HL-60 (cell line): ENCODE measurements at regions not wholly inside any gene's neighbourhood (a gene's known extent, or its start where the extent isn't known, plus 50 kb on each side); places are given as distances from the start of the nearest gene placed in this dataset.

Experiments
- POLR2AphosphoS5 ChIP-seq: IDR thresholded peaks from 2 replicates; pipeline ENCODE4 v1.6.1; 2012; ENCODE audit warnings: low read depth
- TF ChIP-seq, protein P1 (sequence below): IDR thresholded peaks from one replicate; pipeline ENCODE4 v1.5.1; 2011; ENCODE audit warnings: low read length, control low read depth, inconsistent platforms; ENCODE audit not compliant: insufficient read depth
- TF ChIP-seq, protein P2 (sequence below): IDR thresholded peaks from 2 replicates; pipeline ENCODE4 v1.6.1; 2012; ENCODE audit warnings: low read depth; ENCODE audit not compliant: insufficient replicate concordance

DNA sequence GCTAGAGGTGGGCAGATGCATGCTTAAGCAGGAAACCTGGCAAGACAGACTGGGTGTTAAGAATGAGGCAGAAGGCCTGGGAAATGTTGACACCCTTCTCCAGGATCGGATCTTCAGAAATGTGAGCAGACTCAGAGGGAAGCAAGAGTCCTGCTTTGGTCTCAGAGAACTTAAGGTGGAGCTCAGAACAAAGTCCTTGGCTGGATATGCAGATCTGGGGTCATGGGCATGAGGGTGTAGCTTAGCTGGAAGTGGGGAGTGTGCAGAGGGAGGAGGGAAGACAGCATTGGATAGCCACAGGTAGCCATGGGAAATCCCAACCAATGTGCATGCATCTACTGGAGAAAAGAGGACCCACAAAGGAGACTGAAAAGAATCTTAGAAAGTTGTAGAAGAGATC lies 58.6 kb upstream of the CDON start:
- TF ChIP-seq, protein P1, sequence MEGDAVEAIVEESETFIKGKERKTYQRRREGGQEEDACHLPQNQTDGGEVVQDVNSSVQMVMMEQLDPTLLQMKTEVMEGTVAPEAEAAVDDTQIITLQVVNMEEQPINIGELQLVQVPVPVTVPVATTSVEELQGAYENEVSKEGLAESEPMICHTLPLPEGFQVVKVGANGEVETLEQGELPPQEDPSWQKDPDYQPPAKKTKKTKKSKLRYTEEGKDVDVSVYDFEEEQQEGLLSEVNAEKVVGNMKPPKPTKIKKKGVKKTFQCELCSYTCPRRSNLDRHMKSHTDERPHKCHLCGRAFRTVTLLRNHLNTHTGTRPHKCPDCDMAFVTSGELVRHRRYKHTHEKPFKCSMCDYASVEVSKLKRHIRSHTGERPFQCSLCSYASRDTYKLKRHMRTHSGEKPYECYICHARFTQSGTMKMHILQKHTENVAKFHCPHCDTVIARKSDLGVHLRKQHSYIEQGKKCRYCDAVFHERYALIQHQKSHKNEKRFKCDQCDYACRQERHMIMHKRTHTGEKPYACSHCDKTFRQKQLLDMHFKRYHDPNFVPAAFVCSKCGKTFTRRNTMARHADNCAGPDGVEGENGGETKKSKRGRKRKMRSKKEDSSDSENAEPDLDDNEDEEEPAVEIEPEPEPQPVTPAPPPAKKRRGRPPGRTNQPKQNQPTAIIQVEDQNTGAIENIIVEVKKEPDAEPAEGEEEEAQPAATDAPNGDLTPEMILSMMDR, result no peak
- TF ChIP-seq, protein P2, sequence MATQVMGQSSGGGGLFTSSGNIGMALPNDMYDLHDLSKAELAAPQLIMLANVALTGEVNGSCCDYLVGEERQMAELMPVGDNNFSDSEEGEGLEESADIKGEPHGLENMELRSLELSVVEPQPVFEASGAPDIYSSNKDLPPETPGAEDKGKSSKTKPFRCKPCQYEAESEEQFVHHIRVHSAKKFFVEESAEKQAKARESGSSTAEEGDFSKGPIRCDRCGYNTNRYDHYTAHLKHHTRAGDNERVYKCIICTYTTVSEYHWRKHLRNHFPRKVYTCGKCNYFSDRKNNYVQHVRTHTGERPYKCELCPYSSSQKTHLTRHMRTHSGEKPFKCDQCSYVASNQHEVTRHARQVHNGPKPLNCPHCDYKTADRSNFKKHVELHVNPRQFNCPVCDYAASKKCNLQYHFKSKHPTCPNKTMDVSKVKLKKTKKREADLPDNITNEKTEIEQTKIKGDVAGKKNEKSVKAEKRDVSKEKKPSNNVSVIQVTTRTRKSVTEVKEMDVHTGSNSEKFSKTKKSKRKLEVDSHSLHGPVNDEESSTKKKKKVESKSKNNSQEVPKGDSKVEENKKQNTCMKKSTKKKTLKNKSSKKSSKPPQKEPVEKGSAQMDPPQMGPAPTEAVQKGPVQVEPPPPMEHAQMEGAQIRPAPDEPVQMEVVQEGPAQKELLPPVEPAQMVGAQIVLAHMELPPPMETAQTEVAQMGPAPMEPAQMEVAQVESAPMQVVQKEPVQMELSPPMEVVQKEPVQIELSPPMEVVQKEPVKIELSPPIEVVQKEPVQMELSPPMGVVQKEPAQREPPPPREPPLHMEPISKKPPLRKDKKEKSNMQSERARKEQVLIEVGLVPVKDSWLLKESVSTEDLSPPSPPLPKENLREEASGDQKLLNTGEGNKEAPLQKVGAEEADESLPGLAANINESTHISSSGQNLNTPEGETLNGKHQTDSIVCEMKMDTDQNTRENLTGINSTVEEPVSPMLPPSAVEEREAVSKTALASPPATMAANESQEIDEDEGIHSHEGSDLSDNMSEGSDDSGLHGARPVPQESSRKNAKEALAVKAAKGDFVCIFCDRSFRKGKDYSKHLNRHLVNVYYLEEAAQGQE, result no peak
- no peak for TF ChIP-seq POLR2AphosphoS5
